SK-N-SH treated with all-trans-retinoic acid at 6 μM for 48 hours (cell line): ENCODE measurements at regions not wholly inside any gene's neighbourhood (a gene's known extent, or its start where the extent isn't known, plus 50 kb on each side); places are given as distances from the start of the nearest gene placed in this dataset.

Source experiments
- ATAC-seq: fragments of 200-7000 bp; cut with Tn5 transposase; 3 replicates; pipeline ENCODE4 v1.9.1; 2020; ENCODE audit warnings: mild to moderate bottlenecking, moderate library complexity
- ARNTL ChIP-seq: fragments of 450-650 bp; formaldehyde crosslinking; IDR thresholded peaks from 2 replicates; pipeline ENCODE4 v1.5.0; 2020; ENCODE audit warnings: low read depth, mild to moderate bottlenecking, moderate library complexity, borderline replicate concordance
- BACH2 ChIP-seq: fragments of 250-450 bp; sonication (Bioruptor Pico); IDR thresholded peaks from 2 replicates; pipeline ENCODE4 v1.9.0; 2021; ENCODE audit warnings: mild to moderate bottlenecking, borderline replicate concordance
- CREB5 ChIP-seq: fragments of 250-450 bp; sonication (Bioruptor Pico); IDR thresholded peaks from 2 replicates; pipeline ENCODE4 v1.5.1; 2020; ENCODE audit warnings: low read depth, mild to moderate bottlenecking, moderate library complexity
- CSDC2 ChIP-seq: fragments of 250-450 bp; sonication (Bioruptor Pico); IDR thresholded peaks from 2 replicates; pipeline ENCODE4 v1.5.0; 2020; ENCODE audit warnings: mild to moderate bottlenecking, moderate library complexity
- ESRRG ChIP-seq: fragments of 250-450 bp; sonication (Bioruptor Pico); IDR thresholded peaks from 2 replicates; pipeline ENCODE4 v1.6.1; 2021; ENCODE audit warnings: mild to moderate bottlenecking
- GLIS3 ChIP-seq: fragments of 250-450 bp; sonication (Bioruptor Pico); IDR thresholded peaks from 2 replicates; pipeline ENCODE4 v1.5.0; 2020; ENCODE audit warnings: mild to moderate bottlenecking, moderate library complexity
- OSR1 ChIP-seq: fragments of 250-450 bp; sonication (Bioruptor Pico); IDR thresholded peaks from 2 replicates; pipeline ENCODE4 v1.8.0; 2022; ENCODE audit warnings: moderate library complexity, mild to moderate bottlenecking, inconsistent platforms
- POU6F1 ChIP-seq: fragments of 250-450 bp; sonication (Bioruptor Pico); IDR thresholded peaks from 2 replicates; pipeline ENCODE4 v1.8.0; 2021; ENCODE audit warnings: low read depth, mild to moderate bottlenecking, moderate library complexity, borderline replicate concordance
- PPARA ChIP-seq: fragments of 250-450 bp; sonication (Bioruptor Pico); IDR thresholded peaks from 2 replicates; pipeline ENCODE4 v1.5.0; 2020; ENCODE audit warnings: mild to moderate bottlenecking, borderline replicate concordance
- SNAI2 ChIP-seq: fragments of 250-450 bp; sonication (Bioruptor Pico); IDR thresholded peaks from 2 replicates; pipeline ENCODE4 v1.5.0; 2020; ENCODE audit warnings: mild to moderate bottlenecking, moderate library complexity
- TCF4 ChIP-seq: fragments of 250-450 bp; sonication (Bioruptor Pico); IDR thresholded peaks from 2 replicates; pipeline ENCODE4 v1.8.0; 2021; ENCODE audit warnings: mild to moderate bottlenecking, moderate library complexity, borderline replicate concordance
- TOX ChIP-seq: fragments of 250-450 bp; sonication (Bioruptor Pico); IDR thresholded peaks from 2 replicates; pipeline ENCODE4 v1.8.0; 2021; ENCODE audit warnings: mild to moderate bottlenecking, moderate library complexity, borderline replicate concordance
- TSHZ2 ChIP-seq: fragments of 250-450 bp; sonication (Bioruptor Pico); IDR thresholded peaks from 2 replicates; pipeline ENCODE4 v1.5.0; 2020; ENCODE audit warnings: mild to moderate bottlenecking, moderate library complexity
- ZC3H10 ChIP-seq: fragments of 250-450 bp; sonication (Bioruptor Pico); IDR thresholded peaks from 2 replicates; pipeline ENCODE4 v1.5.1; 2021; ENCODE audit warnings: mild to moderate bottlenecking, moderate library complexity
- ZFP3 ChIP-seq: fragments of 250-450 bp; sonication (Bioruptor Pico); IDR thresholded peaks from 2 replicates; pipeline ENCODE4 v1.5.0; 2020; ENCODE audit warnings: mild to moderate bottlenecking, moderate library complexity
- ZNF565 ChIP-seq: fragments of 450-650 bp; formaldehyde crosslinking; conservative IDR thresholded peaks from 2 replicates; pipeline ENCODE4 v1.5.0; 2020; ENCODE audit warnings: low read depth, mild to moderate bottlenecking, moderate library complexity
- ZNF70 ChIP-seq: fragments of 450-650 bp; formaldehyde crosslinking; IDR thresholded peaks from 2 replicates; pipeline ENCODE4 v1.5.0; 2020; ENCODE audit warnings: mild to moderate bottlenecking, moderate library complexity
- ZNF8 ChIP-seq: fragments of 450-650 bp; formaldehyde crosslinking; IDR thresholded peaks from 2 replicates; pipeline ENCODE4 v1.5.0; 2020; ENCODE audit warnings: mild to moderate bottlenecking, moderate library complexity
- TF ChIP-seq, protein P1 (sequence below): fragments of 250-450 bp; sonication (Bioruptor Pico); IDR thresholded peaks from 2 replicates; pipeline ENCODE4 v1.8.0; 2020; ENCODE audit warnings: mild to moderate bottlenecking, moderate library complexity, borderline replicate concordance
- TF ChIP-seq, protein P2 (sequence below): fragments of 250-450 bp; sonication (Bioruptor Pico); IDR thresholded peaks from 2 replicates; pipeline ENCODE4 v1.5.1; 2021; ENCODE audit warnings: mild to moderate bottlenecking, moderate library complexity

DNA sequence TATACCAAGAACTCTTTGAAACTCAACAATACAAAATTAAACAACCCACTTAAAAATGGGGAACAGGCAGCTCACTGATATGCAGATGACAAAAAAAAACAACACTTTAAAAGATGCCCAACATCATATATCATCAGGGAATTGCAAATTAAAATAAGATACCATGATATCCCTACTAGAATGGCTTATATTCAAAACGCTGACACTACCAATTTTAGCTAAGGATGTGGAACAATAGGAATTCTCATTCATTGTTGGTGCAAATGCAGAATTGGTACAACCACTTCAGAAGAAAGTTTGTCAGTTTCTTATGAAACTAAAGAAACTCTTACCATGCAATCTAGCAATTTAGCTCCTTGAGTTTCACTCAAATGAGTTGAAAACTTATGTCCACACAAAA lies 259.0 kb upstream of the HS3ST1 start:
- TF ChIP-seq POU6F1 (CRISPR knock-in tag) (no peak), SNAI2 (CRISPR knock-in tag) (no peak), ZC3H10 (CRISPR knock-in tag) (no peak), GLIS3 (no peak), ZNF565 (CRISPR knock-in tag) (no peak), ESRRG (CRISPR knock-in tag) (no peak), ZNF8 (CRISPR knock-in tag) (no peak), BACH2 (CRISPR knock-in tag) (no peak), ZFP3 (CRISPR knock-in tag) (no peak), PPARA (CRISPR knock-in tag) (no peak), TSHZ2 (CRISPR knock-in tag) (no peak), TOX (no peak), OSR1 (CRISPR knock-in tag) (no peak)
- TF ChIP-seq, protein P1, sequence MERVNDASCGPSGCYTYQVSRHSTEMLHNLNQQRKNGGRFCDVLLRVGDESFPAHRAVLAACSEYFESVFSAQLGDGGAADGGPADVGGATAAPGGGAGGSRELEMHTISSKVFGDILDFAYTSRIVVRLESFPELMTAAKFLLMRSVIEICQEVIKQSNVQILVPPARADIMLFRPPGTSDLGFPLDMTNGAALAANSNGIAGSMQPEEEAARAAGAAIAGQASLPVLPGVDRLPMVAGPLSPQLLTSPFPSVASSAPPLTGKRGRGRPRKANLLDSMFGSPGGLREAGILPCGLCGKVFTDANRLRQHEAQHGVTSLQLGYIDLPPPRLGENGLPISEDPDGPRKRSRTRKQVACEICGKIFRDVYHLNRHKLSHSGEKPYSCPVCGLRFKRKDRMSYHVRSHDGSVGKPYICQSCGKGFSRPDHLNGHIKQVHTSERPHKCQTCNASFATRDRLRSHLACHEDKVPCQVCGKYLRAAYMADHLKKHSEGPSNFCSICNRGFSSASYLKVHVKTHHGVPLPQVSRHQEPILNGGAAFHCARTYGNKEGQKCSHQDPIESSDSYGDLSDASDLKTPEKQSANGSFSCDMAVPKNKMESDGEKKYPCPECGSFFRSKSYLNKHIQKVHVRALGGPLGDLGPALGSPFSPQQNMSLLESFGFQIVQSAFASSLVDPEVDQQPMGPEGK = no peak
- TF ChIP-seq, protein P2, sequence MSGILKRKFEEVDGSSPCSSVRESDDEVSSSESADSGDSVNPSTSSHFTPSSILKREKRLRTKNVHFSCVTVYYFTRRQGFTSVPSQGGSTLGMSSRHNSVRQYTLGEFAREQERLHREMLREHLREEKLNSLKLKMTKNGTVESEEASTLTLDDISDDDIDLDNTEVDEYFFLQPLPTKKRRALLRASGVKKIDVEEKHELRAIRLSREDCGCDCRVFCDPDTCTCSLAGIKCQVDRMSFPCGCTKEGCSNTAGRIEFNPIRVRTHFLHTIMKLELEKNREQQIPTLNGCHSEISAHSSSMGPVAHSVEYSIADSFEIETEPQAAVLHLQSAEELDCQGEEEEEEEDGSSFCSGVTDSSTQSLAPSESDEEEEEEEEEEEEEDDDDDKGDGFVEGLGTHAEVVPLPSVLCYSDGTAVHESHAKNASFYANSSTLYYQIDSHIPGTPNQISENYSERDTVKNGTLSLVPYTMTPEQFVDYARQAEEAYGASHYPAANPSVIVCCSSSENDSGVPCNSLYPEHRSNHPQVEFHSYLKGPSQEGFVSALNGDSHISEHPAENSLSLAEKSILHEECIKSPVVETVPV (CRISPR knock-in tag) = no peak
- no peak for ATAC-seq

DNA sequence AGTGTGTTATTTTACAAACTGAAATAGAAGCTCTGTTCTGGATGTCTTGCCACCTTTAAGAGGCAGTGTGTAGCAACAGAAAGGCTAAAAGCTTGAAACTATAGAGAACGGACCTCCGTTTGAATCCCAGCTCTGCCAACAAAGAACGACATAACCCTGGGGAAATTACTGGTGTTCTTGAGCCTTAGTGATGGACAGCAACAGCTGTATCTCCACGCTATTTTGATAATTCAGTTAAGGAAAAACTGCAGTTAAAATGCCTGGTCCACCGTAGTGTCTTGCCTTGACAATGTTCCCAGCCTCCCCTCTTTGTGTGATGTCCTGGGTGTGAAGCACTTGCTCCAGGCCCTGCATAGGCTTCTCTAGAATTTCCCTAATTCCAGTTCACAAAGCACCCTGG lies 256.8 kb upstream of the HS3ST1 start:
- no peak for ATAC-seq
- TF ChIP-seq ZNF565 (CRISPR knock-in tag) = no peak
- TF ChIP-seq OSR1 (CRISPR knock-in tag) = no peak
- TF ChIP-seq, protein P1 = no peak
- no peak for TF ChIP-seq TCF4 (CRISPR knock-in tag)
- no peak for TF ChIP-seq BACH2 (CRISPR knock-in tag)
- TF ChIP-seq ARNTL (CRISPR knock-in tag) = no peak
- TF ChIP-seq SNAI2 (CRISPR knock-in tag) = no peak
- TF ChIP-seq CREB5 (CRISPR knock-in tag) = no peak
- TF ChIP-seq TOX = no peak
- TF ChIP-seq ZC3H10 (CRISPR knock-in tag) = no peak
- TF ChIP-seq CSDC2 (CRISPR knock-in tag) = no peak
- TF ChIP-seq TSHZ2 (CRISPR knock-in tag) = no peak
- TF ChIP-seq POU6F1 (CRISPR knock-in tag) = no peak
- TF ChIP-seq GLIS3 = no peak
- no peak for TF ChIP-seq ZNF70
